ENCODE measurements at regions not wholly inside any gene's neighbourhood (a gene's known extent, or its start where the extent isn't known, plus 50 kb on each side); places are given as distances from the start of the nearest gene placed in this dataset.

GRCh38 chr6:23031986-23032385, 462.6 kb downstream of the HDGFL1 start:
- no peak overlapping the region for H3K4me3 ChIP-seq
- no peak for DNase-seq
- intact Hi-C loops (cut with DNase I): no loop called here
- peaks cover 0 to 5% (median 0%) of the 10 kb centered on the region in 11 donors for H3K9me3 ChIP-seq
- H3K4me1 ChIP-seq: no peaks in the 10 kb centered on the region
- no peak for TF ChIP-seq CTCF (IDR thresholded peaks at IDR 0.05)
- no peaks in the 10 kb centered on the region for H3K36me3 ChIP-seq
- H3K27me3 ChIP-seq: no peaks in the 10 kb centered on the region
- no peak for ATAC-seq
- H3K27ac ChIP-seq: no peak overlapping the region
- 98% methylated on average over 2 of the region's 2 CpGs for WGBS, 2 donors

GRCh38 chr6:23034926-23035325, 465.6 kb downstream of the HDGFL1 start:
- H3K27me3 ChIP-seq: no peaks in the 10 kb centered on the region
- intact Hi-C loops (cut with DNase I): loop anchor here in 1 of 10 donors (5.0 kb wide), 1 partner anchor 207 kb away; no protein-coding TSS in a partner anchor
- no peak for ATAC-seq
- DNase-seq: no peak
- WGBS, 2 donors: 98 to 100% methylated on average over 2 of the region's 2 CpGs
- H3K4me3 ChIP-seq: no peak overlapping the region
- no peaks in the 10 kb centered on the region for H3K36me3 ChIP-seq
- TF ChIP-seq CTCF (IDR thresholded peaks at IDR 0.05): no peak
- no peak overlapping the region for H3K27ac ChIP-seq
- H3K4me1 ChIP-seq: no peaks in the 10 kb centered on the region
- peaks cover 0 to 5% (median 0%) of the 10 kb centered on the region in 11 donors for H3K9me3 ChIP-seq

- intact Hi-C loops (cut with DNase I): loop anchor here in 1 of 10 donors (5.0 kb wide), 1 partner anchor 206 kb away; no protein-coding TSS in a partner anchor
- no peak for TF ChIP-seq CTCF (IDR thresholded peaks at IDR 0.05)
- Histone ChIP-seq H3K4me3 (no peak overlapping the region), H3K27me3 (no peaks in the 10 kb centered on the region), H3K36me3 (no peaks in the 10 kb centered on the region), H3K9me3 (no peaks in the 10 kb centered on the region), H3K27ac (no peak overlapping the region), H3K4me1 (no peaks in the 10 kb centered on the region)
- 46 to 65% methylated on average over 4 of the region's 4 CpGs for WGBS, 2 donors
- DNase-seq (no peak), ATAC-seq (no peak)
Observed at GRCh38 chr6:23036406-23036983, 467.1 kb downstream of the HDGFL1 start.

GRCh38 chr6:23040899-23041298, 471.5 kb downstream of the HDGFL1 start:
- H3K4me1 ChIP-seq: no peaks in the 10 kb centered on the region
- intact Hi-C loops (cut with DNase I): no loop called here
- H3K9me3 ChIP-seq: no peaks in the 10 kb centered on the region
- DNase-seq (no peak), ATAC-seq (no peak)
- H3K27ac ChIP-seq: no peak overlapping the region
- H3K4me3 ChIP-seq: no peak overlapping the region
- TF ChIP-seq CTCF (IDR thresholded peaks at IDR 0.05): no peak
- WGBS, 2 donors: 86 to 95% methylated on average over 1 of the region's 1 CpG
- H3K27me3 ChIP-seq: no peaks in the 10 kb centered on the region
- no peaks in the 10 kb centered on the region for H3K36me3 ChIP-seq
